ENCODE measurements at regions not wholly inside any gene's neighbourhood (a gene's known extent, or its start where the extent isn't known, plus 50 kb on each side); places are given as distances from the start of the nearest gene placed in this dataset.

DNA sequence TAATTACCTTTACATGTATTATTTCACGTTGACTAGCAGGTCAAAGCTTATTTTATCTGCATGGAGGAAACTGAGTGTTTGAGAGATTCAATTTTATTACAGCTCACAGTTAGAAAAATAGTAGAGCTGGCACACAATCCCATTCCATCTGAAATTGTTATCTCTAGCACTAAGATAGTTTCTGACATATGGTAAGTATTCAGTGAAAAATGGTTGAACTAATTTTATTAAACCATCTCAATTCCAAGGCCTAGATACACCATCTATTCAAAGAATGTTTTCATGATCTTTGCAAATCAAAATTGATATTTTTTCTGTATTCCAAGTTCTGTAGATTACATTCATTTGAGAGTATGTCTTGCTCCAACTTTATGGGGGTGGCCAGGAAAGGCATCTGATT lies 125.4 kb upstream of the FAT3 start:
- DNase-seq (ENCODE audit: low read depth in 1 of 2, low spot score in 1 of 2) = no peak
- TF ChIP-seq, protein P1, sequence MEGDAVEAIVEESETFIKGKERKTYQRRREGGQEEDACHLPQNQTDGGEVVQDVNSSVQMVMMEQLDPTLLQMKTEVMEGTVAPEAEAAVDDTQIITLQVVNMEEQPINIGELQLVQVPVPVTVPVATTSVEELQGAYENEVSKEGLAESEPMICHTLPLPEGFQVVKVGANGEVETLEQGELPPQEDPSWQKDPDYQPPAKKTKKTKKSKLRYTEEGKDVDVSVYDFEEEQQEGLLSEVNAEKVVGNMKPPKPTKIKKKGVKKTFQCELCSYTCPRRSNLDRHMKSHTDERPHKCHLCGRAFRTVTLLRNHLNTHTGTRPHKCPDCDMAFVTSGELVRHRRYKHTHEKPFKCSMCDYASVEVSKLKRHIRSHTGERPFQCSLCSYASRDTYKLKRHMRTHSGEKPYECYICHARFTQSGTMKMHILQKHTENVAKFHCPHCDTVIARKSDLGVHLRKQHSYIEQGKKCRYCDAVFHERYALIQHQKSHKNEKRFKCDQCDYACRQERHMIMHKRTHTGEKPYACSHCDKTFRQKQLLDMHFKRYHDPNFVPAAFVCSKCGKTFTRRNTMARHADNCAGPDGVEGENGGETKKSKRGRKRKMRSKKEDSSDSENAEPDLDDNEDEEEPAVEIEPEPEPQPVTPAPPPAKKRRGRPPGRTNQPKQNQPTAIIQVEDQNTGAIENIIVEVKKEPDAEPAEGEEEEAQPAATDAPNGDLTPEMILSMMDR (IDR thresholded peaks at IDR 0.05; ENCODE audit: insufficient read depth, low read length) = no peak
- TF ChIP-seq, protein P2, sequence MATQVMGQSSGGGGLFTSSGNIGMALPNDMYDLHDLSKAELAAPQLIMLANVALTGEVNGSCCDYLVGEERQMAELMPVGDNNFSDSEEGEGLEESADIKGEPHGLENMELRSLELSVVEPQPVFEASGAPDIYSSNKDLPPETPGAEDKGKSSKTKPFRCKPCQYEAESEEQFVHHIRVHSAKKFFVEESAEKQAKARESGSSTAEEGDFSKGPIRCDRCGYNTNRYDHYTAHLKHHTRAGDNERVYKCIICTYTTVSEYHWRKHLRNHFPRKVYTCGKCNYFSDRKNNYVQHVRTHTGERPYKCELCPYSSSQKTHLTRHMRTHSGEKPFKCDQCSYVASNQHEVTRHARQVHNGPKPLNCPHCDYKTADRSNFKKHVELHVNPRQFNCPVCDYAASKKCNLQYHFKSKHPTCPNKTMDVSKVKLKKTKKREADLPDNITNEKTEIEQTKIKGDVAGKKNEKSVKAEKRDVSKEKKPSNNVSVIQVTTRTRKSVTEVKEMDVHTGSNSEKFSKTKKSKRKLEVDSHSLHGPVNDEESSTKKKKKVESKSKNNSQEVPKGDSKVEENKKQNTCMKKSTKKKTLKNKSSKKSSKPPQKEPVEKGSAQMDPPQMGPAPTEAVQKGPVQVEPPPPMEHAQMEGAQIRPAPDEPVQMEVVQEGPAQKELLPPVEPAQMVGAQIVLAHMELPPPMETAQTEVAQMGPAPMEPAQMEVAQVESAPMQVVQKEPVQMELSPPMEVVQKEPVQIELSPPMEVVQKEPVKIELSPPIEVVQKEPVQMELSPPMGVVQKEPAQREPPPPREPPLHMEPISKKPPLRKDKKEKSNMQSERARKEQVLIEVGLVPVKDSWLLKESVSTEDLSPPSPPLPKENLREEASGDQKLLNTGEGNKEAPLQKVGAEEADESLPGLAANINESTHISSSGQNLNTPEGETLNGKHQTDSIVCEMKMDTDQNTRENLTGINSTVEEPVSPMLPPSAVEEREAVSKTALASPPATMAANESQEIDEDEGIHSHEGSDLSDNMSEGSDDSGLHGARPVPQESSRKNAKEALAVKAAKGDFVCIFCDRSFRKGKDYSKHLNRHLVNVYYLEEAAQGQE (IDR thresholded peaks at IDR 0.05; ENCODE audit: insufficient replicate concordance, low read depth) = no peak
- no peak for TF ChIP-seq SPI1 (IDR thresholded peaks at IDR 0.05; ENCODE audit: borderline replicate concordance, low read depth)
- no peak overlapping the region for H3K4me3 ChIP-seq (replicated peaks; ENCODE audit: insufficient read depth, low read length)
- H3K27me3 ChIP-seq (ENCODE audit: insufficient read depth, poor library complexity, severe bottlenecking) = no peaks in the 10 kb centered on the region
- H3K27ac ChIP-seq (replicated peaks) = no peak overlapping the region

DNA sequence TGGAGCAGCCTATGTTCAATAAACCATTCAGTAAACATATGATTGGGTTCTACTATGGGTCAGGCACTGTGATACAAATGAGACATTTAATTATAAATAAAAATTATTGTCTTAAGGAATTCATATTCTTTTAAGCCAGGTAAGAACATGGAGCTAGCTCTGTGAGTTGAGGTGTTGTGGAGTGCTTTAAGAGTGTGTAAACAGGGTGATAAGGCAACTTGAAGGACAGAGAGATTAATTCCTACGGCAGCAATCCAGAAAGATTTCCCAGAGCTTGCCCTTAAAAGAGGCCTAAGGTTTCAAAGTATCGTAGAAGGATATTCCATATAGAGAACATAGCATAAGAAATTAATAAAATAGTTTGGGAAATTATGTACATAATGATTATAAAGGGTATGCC lies 126.4 kb upstream of the FAT3 start:
- Histone ChIP-seq H3K27me3 (ENCODE audit: insufficient read depth, poor library complexity, severe bottlenecking) (no peaks in the 10 kb centered on the region), H3K4me3 (replicated peaks; ENCODE audit: insufficient read depth, low read length) (no peak overlapping the region), H3K27ac (replicated peaks) (no peak overlapping the region)
- TF ChIP-seq SPI1 (IDR thresholded peaks at IDR 0.05; ENCODE audit: borderline replicate concordance, low read depth) (no peak), POLR2AphosphoS5 (IDR thresholded peaks at IDR 0.05; ENCODE audit: low read depth) (no peak), GABPA (IDR thresholded peaks at IDR 0.05; ENCODE audit: low read depth) (no peak)
- TF ChIP-seq, protein P1 (IDR thresholded peaks at IDR 0.05; ENCODE audit: insufficient read depth, low read length) = no peak
- TF ChIP-seq, protein P2 (IDR thresholded peaks at IDR 0.05; ENCODE audit: insufficient replicate concordance, low read depth) = no peak
- DNase-seq (ENCODE audit: low read depth in 1 of 2, low spot score in 1 of 2) = no peak

DNA sequence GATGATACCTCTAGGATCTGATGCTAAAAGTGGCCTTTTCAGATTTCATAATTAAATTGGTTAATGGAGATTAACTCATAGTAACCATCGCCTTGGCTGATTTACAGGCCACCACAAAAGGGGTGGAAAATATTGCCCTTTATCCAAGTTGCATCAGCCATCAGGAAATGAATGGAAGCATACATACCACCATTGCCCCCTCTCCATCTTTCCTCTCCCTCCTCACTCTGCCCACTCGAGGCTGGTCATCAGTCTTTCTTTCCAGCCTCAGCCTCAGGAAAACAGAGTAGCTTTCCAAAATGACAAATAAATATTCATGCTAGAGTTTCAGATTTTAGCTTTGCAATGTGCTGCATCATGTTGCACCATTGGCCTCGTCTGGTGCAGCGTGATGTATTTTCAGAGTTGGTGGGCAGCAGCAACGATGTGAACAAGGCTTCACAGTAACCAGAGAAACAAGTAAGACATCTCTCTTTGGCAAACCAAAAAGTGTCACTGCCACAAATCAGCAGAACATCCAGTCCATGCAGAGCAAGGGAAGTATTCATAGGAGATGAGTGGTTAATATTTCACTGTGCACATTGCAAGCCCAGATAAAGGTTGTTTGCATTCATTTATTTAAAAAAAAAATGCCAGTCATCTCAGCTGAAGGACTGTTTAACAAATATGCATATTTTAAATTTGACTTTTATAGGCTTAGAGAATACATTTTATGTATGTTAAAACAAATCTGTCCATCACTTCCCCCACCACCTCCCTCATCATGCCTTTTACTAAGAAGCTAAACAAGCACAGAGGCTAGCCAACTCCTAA lies 136.7 kb upstream of the FAT3 start:
- no peak for DNase-seq (ENCODE audit: low read depth in 1 of 2, low spot score in 1 of 2)
- Histone ChIP-seq H3K27me3 (ENCODE audit: insufficient read depth, poor library complexity, severe bottlenecking) (no peaks in the 10 kb centered on the region), H3K27ac (replicated peaks) (no peak overlapping the region), H3K4me3 (replicated peaks; ENCODE audit: insufficient read depth, low read length) (no peak overlapping the region)
- TF ChIP-seq POLR2AphosphoS5 (IDR thresholded peaks at IDR 0.05; ENCODE audit: low read depth) (no peak), SPI1 (IDR thresholded peaks at IDR 0.05; ENCODE audit: borderline replicate concordance, low read depth) (no peak), GABPA (IDR thresholded peaks at IDR 0.05; ENCODE audit: low read depth) (no peak)
- TF ChIP-seq, protein P1 (IDR thresholded peaks at IDR 0.05; ENCODE audit: insufficient read depth, low read length) = no peak
- TF ChIP-seq, protein P2 (IDR thresholded peaks at IDR 0.05; ENCODE audit: insufficient replicate concordance, low read depth) = no peak
